Adrenal gland (tissue), 9 donors: ENCODE measurements at regions not wholly inside any gene's neighbourhood (a gene's known extent, or its start where the extent isn't known, plus 50 kb on each side); places are given as distances from the start of the nearest gene placed in this dataset.

Experiments
- DNase-seq, 7 donors: peaks; one replicate each; pipeline ENCODE4 v3.0.0-alpha.2; 2019 to 2020
- H3K27ac ChIP-seq, 5 donors: fragments of 200-600 bp; sonication (generic) in 4 of 5; 1 replicate in 3 of 5; 2 replicates in 2 of 5; pipeline versions ENCODE4 v1.5.1 to v1.8.0; 2016 to 2020; ENCODE audit warnings: mild to moderate bottlenecking in 1 of 5
- H3K27me3 ChIP-seq: fragments of 200-600 bp; 2 replicates; pipeline ENCODE4 v1.8.0; 2021
- H3K36me3 ChIP-seq, 2 donors: fragments of 200-600 bp; replicated peaks in 1 of 2; 1 replicate in 1 of 2; 2 replicates in 1 of 2; pipeline versions ENCODE4 v1.5.1 to v1.8.0; 2018 to 2022
- H3K4me1 ChIP-seq, 2 donors: fragments of 200-600 bp; replicated peaks in 1 of 2; 1 replicate in 1 of 2; 2 replicates in 1 of 2; pipeline versions ENCODE4 v1.5.1 to v1.8.0; 2018 to 2021
- H3K4me3 ChIP-seq, 4 donors: fragments of 200-600 bp; sonication (generic) in 3 of 4; one replicate each; pipeline ENCODE4 v1.5.1; 2016 to 2018
- H3K9me3 ChIP-seq, 3 donors: fragments of 200-600 bp; sonication (generic) in 1 of 3; replicated peaks in 1 of 3; 1 replicate in 2 of 3; 2 replicates in 1 of 3; pipeline versions ENCODE4 v1.5.1 to v1.8.0; 2016 to 2021
- CTCF ChIP-seq, 6 experiments: fragments of 450-650 bp in 4 of 6; fragments of 200-600 bp in 2 of 6; sonication (generic) in 1 of 6; IDR thresholded peaks; 1 replicate in 5 of 6; 2 replicates in 1 of 6; pipeline versions ENCODE4 v1.5.1 to v1.8.0; 2016 to 2021; ENCODE audit warnings: antibody characterized with exemption in 6 of 6, mild to moderate bottlenecking in 2 of 6, moderate library complexity in 1 of 6
- POLR2A ChIP-seq, 2 donors: fragments of 450-650 bp; IDR thresholded peaks; one replicate each; pipeline ENCODE4 v1.6.1; 2017; ENCODE audit warnings: antibody characterized with exemption in 2 of 2, mild to moderate bottlenecking in 2 of 2, moderate library complexity in 1 of 2
- WGBS, 4 donors: extraction: QIAGEN DNeasy Blood & Tissue Kit in 2 of 4; methylation state at CpG; one replicate each; pipeline versions ENCODE4 v1.1.5 to v1.1.7; 2013 to 2017; 5-methylcytosine and 5-hydroxymethylcytosine counted together
- intact Hi-C, 2 donors: fragments of 100-400 bp; cut with DNase I; formaldehyde crosslinking; loops; one replicate each; pipeline versions ENCODE4 v1.14.1 to v1.15.0; 2022 to 2023
- donor health status: healthy with polysubstance abuse.
- donor health status: Bipolar disorder and iron deficiency.
- donor health status: DM: yes; HTN: yes; CAD: no.
- donor health status: DM: no; HTN: no; CAD: no.
- donor health status: DM: no; HTN: no; CAD: no.

- no peaks in the 10 kb centered on the region for H3K4me1 ChIP-seq
These were observed 94.9 kb upstream of the NREP start for GRCh38 chr5:111851631-111852548.

DNA sequence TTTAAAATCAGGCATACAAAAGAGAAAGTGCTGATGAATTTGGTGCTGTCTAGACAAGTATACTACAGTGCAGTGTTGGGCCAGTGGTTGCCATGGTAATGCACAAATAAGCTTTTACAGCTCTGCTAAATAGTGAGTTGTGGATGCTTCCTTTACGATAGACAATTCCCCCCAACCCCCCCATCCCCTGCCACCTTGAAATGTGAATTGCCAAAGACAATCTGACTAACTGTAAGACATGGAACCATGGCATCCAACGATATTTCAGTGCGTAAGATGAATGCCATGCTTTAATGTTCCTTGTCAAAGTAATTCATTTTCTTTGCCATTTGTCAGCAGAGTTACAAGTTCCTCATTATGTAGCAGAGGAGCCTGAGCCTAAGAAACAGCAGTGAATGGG, 91.5 kb upstream of the NREP start:
- Histone ChIP-seq H3K27me3 (no peaks in the 10 kb centered on the region), H3K36me3 (no peaks in the 10 kb centered on the region), H3K4me1 (no peaks in the 10 kb centered on the region), H3K4me3 (no peak overlapping the region), H3K9me3 (no peaks in the 10 kb centered on the region), H3K27ac (no peak overlapping the region)
- 51 to 73% (median 68%) methylated on average over 3 of the region's 3 CpGs for WGBS, 4 donors
- no peak for DNase-seq
- TF ChIP-seq POLR2A (IDR thresholded peaks at IDR 0.05) (no peak), CTCF (IDR thresholded peaks at IDR 0.05) (no peak)
- intact Hi-C loops = no loop called here

More at GRCh38 chr5:111851631-111852548, 94.9 kb upstream of the NREP start:
- Histone ChIP-seq H3K27ac (no peak overlapping the region), H3K4me3 (no peak overlapping the region), H3K36me3 (no peaks in the 10 kb centered on the region), H3K27me3 (no peaks in the 10 kb centered on the region), H3K9me3 (no peaks in the 10 kb centered on the region)
- WGBS, 4 donors = 85 to 96% (median 90%) methylated on average over 4 of the region's 4 CpGs
- intact Hi-C loops = no loop called here
- DNase-seq = no peak
- TF ChIP-seq POLR2A (IDR thresholded peaks at IDR 0.05) (no peak), CTCF (IDR thresholded peaks at IDR 0.05) (no peak)

DNA sequence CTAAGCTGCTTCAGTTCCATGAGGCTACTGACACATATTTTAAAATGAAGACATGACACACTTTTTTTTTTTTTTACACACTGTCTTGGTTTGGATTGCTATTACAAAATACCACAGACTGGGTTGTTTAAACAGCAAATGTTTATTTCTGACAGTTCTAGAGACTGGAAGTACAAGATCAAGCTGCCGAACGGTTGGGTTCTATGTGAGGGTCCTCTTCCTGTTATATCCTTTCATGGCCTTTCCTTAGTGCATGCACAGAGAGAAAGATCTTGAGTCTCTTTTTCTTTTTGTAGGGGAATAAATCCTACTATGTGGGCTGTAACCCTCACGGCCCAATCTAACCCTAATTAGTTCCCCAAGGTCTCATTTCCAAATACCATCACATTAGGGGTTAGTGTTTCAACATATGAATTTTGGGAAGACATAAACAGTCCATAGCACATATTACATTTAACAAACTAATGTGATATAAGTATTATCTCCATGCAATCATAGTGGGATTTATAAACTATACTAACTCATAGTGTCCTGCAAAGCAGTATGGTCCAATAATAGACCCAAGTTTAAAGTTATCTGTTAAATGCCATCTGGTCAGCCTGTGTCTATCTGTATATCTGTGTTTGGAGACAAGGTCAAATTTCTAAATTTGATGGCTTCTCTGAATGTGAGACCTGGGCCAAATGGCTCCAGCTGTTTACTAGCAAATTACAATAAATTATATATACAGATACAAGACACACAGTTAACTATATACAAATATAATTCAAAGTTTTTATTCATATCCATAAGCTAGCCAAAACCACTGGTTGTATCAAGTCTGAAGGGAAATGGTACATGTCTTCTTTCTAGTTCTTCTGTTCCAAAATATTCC, 90.3 kb upstream of the NREP start:
- TF ChIP-seq CTCF (IDR thresholded peaks at IDR 0.05) = no peak
- no peak for TF ChIP-seq POLR2A (IDR thresholded peaks at IDR 0.05)
- H3K27me3 ChIP-seq = no peaks in the 10 kb centered on the region
- intact Hi-C loops = no loop called here
- no peaks in the 10 kb centered on the region for H3K36me3 ChIP-seq
- DNase-seq = no peak
- no peaks in the 10 kb centered on the region for H3K4me1 ChIP-seq
- no peaks in the 10 kb centered on the region for H3K9me3 ChIP-seq
- H3K4me3 ChIP-seq = no peak overlapping the region
- 78 to 89% (median 86%) methylated on average over 3 of the region's 3 CpGs for WGBS, 4 donors
- no peak overlapping the region for H3K27ac ChIP-seq

DNA sequence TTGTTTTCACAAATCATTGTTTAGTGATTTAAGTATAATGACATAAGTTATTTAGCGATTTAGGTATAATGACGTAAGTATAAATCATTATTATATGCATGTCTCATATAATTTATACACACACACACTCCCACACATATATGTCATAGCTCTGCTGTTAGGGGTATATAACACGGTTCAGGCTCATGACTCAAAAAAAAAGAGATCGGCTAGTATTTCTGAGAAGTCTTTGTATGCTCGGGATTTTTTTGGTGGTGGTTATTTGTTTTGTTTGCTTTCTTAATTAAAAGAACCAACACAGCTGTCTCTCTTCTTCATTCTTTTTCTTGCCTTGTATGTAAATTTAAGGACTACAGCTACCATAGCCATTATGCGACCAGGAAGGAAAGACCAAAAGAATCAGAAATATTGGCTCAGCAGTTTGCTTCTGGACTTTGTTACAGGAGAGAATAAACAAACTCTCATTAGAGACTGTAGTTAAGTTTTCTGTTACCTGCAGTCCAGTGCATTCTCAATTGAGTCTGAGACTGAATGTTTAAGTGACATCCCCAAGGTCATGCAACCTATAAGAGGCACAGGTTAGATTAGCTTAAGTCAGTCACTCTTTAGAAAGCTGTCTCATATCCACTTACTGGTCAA, 83.2 kb upstream of the NREP start:
- H3K27ac ChIP-seq = no peak overlapping the region
- DNase-seq = no peak
- H3K4me3 ChIP-seq = no peak overlapping the region
- intact Hi-C loops = no loop called here
- H3K4me1 ChIP-seq = no peaks in the 10 kb centered on the region
- H3K36me3 ChIP-seq = no peaks in the 10 kb centered on the region
- no peaks in the 10 kb centered on the region for H3K9me3 ChIP-seq
- no peaks in the 10 kb centered on the region for H3K27me3 ChIP-seq
- 80 to 91% (median 86%) methylated on average over 6 of the region's 6 CpGs for WGBS, 4 donors
- TF ChIP-seq CTCF (IDR thresholded peaks at IDR 0.05) (no peak), POLR2A (IDR thresholded peaks at IDR 0.05) (no peak)
